ENCODE measurements at regions not wholly inside any gene's neighbourhood (a gene's known extent, or its start where the extent isn't known, plus 50 kb on each side); places are given as distances from the start of the nearest gene placed in this dataset.

GRCh38 chr13:73622381-73622780 lies 511.8 kb downstream of the KLF12 start:
- no peak for DNase-seq
- TF ChIP-seq POLR2A (IDR thresholded peaks at IDR 0.05; ENCODE audit: low read length) (no peak), GATA1 (IDR thresholded peaks at IDR 0.05; ENCODE audit: low read depth, low read length) (no peak)

- no peak for DNase-seq
- TF ChIP-seq POLR2A (IDR thresholded peaks at IDR 0.05; ENCODE audit: low read length) (no peak), GATA1 (IDR thresholded peaks at IDR 0.05; ENCODE audit: low read depth, low read length) (no peak)
Measured at GRCh38 chr13:73618275-73618865, 515.8 kb downstream of the KLF12 start.

GRCh38 chr13:73616861-73617260 lies 517.3 kb downstream of the KLF12 start:
- TF ChIP-seq POLR2A (IDR thresholded peaks at IDR 0.05; ENCODE audit: low read length): no peak
- no peak for TF ChIP-seq GATA1 (IDR thresholded peaks at IDR 0.05; ENCODE audit: low read depth, low read length)
- no peak for DNase-seq

- TF ChIP-seq GATA1 (IDR thresholded peaks at IDR 0.05; ENCODE audit: low read depth, low read length) (no peak), POLR2A (IDR thresholded peaks at IDR 0.05; ENCODE audit: low read length) (no peak)
- DNase-seq: no peak
Measured at GRCh38 chr13:73610799-73611592, 523.2 kb downstream of the KLF12 start.

- TF ChIP-seq POLR2A (IDR thresholded peaks at IDR 0.05; ENCODE audit: low read length): no peak
- TF ChIP-seq GATA1 (IDR thresholded peaks at IDR 0.05; ENCODE audit: low read depth, low read length): no peak
- no peak for DNase-seq
Measured at GRCh38 chr13:73608711-73609485, 525.3 kb downstream of the KLF12 start.

- DNase-seq: no peak
- TF ChIP-seq GATA1 (IDR thresholded peaks at IDR 0.05; ENCODE audit: low read depth, low read length): no peak
- TF ChIP-seq POLR2A (IDR thresholded peaks at IDR 0.05; ENCODE audit: low read length): no peak
Measured at GRCh38 chr13:73608157-73608516, 526.1 kb downstream of the KLF12 start.

- TF ChIP-seq POLR2A (IDR thresholded peaks at IDR 0.05; ENCODE audit: low read length): no peak
- no peak for TF ChIP-seq GATA1 (IDR thresholded peaks at IDR 0.05; ENCODE audit: low read depth, low read length)
Measured at GRCh38 chr13:73607489-73608156, 526.6 kb downstream of the KLF12 start.

GRCh38 chr13:73603646-73604045 lies 530.6 kb downstream of the KLF12 start:
- no peak for DNase-seq
- TF ChIP-seq POLR2A (IDR thresholded peaks at IDR 0.05; ENCODE audit: low read length) (no peak), GATA1 (IDR thresholded peaks at IDR 0.05; ENCODE audit: low read depth, low read length) (no peak)

More at GRCh38 chr13:73607489-73608156, 526.6 kb downstream of the KLF12 start:
- no peak for DNase-seq

- DNase-seq: no peak
- TF ChIP-seq GATA1 (IDR thresholded peaks at IDR 0.05; ENCODE audit: low read depth, low read length) (no peak), POLR2A (IDR thresholded peaks at IDR 0.05; ENCODE audit: low read length) (no peak)
Measured at GRCh38 chr13:73602295-73602694, 531.9 kb downstream of the KLF12 start.

GRCh38 chr13:73601708-73602107 lies 532.5 kb downstream of the KLF12 start:
- TF ChIP-seq POLR2A (IDR thresholded peaks at IDR 0.05; ENCODE audit: low read length) (no peak), GATA1 (IDR thresholded peaks at IDR 0.05; ENCODE audit: low read depth, low read length) (no peak)
- DNase-seq: no peak

GRCh38 chr13:73599232-73600128 lies 534.7 kb downstream of the KLF12 start:
- no peak for TF ChIP-seq GATA1 (IDR thresholded peaks at IDR 0.05; ENCODE audit: low read depth, low read length)
- TF ChIP-seq POLR2A (IDR thresholded peaks at IDR 0.05; ENCODE audit: low read length): no peak

GRCh38 chr13:73598020-73598712 lies 536.0 kb downstream of the KLF12 start:
- no peak for TF ChIP-seq GATA1 (IDR thresholded peaks at IDR 0.05; ENCODE audit: low read depth, low read length)
- no peak for TF ChIP-seq POLR2A (IDR thresholded peaks at IDR 0.05; ENCODE audit: low read length)

More at GRCh38 chr13:73599232-73600128, 534.7 kb downstream of the KLF12 start:
- no peak for DNase-seq

More at GRCh38 chr13:73598020-73598712, 536.0 kb downstream of the KLF12 start:
- no peak for DNase-seq
